C4-2B (cell line): ENCODE measurements at regions not wholly inside any gene's neighbourhood (a gene's known extent, or its start where the extent isn't known, plus 50 kb on each side); places are given as distances from the start of the nearest gene placed in this dataset.
A peak's percentile ranks its signal among the peaks of the same experiment; 100 is the strongest.

Source experiments
- H3K27ac ChIP-seq: fragments of 450-650 bp; 2 replicates; pipeline ENCODE4 v1.5.1; 2017
- ZFX ChIP-seq: fragments of 450-650 bp; IDR thresholded peaks from 2 replicates; pipeline ENCODE4 v1.6.1; 2017
- TF ChIP-seq, protein P1 (sequence below): fragments of 450-650 bp; conservative IDR thresholded peaks from 2 replicates; pipeline ENCODE4 v1.5.1; 2017; ENCODE audit warnings: mild to moderate bottlenecking

DNA sequence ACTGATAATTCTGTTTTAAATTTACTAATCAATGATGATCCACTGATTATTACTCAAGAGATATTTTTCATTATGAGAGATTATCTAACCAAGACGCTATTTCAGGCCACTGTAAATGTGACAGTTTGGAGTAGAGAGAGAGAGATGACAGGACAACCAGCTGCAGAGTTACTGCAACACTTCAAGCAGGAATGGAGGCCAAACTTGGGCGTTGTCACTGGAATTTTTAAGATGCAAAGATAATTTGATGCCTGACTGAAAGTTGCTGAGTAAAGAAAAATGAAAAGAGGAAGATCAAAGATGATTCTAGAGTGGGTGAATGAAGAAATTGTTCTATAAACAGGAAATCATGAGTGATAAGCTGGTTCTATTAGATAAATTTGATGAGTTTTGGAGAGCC lies 1302.1 kb upstream of the TMEFF2 start:
- TF ChIP-seq, protein P1, sequence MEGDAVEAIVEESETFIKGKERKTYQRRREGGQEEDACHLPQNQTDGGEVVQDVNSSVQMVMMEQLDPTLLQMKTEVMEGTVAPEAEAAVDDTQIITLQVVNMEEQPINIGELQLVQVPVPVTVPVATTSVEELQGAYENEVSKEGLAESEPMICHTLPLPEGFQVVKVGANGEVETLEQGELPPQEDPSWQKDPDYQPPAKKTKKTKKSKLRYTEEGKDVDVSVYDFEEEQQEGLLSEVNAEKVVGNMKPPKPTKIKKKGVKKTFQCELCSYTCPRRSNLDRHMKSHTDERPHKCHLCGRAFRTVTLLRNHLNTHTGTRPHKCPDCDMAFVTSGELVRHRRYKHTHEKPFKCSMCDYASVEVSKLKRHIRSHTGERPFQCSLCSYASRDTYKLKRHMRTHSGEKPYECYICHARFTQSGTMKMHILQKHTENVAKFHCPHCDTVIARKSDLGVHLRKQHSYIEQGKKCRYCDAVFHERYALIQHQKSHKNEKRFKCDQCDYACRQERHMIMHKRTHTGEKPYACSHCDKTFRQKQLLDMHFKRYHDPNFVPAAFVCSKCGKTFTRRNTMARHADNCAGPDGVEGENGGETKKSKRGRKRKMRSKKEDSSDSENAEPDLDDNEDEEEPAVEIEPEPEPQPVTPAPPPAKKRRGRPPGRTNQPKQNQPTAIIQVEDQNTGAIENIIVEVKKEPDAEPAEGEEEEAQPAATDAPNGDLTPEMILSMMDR, result no peak
- no peak for TF ChIP-seq ZFX
- no peak overlapping the region for H3K27ac ChIP-seq

DNA sequence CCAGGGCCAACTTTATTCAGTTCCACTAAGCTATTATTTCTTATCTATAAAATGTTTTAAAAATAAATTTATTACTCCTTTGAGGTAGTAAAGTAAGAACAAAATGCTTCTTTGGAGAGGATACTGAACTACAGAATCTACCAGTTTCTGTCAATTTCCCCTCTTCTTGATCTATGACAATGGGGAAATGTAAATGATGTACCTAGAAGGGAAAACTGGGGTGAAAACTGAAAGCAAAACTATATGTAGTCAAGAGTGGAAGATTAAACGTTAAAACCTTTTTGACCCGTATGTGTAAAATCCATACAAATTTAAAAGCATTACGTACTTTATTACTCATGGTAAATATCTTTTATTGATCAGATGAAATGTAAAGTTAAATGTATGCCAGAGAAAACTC lies 1287.8 kb upstream of the TMEFF2 start:
- TF ChIP-seq ZFX, result no peak
- TF ChIP-seq, protein P1, result no peak
- no peak overlapping the region for H3K27ac ChIP-seq

DNA sequence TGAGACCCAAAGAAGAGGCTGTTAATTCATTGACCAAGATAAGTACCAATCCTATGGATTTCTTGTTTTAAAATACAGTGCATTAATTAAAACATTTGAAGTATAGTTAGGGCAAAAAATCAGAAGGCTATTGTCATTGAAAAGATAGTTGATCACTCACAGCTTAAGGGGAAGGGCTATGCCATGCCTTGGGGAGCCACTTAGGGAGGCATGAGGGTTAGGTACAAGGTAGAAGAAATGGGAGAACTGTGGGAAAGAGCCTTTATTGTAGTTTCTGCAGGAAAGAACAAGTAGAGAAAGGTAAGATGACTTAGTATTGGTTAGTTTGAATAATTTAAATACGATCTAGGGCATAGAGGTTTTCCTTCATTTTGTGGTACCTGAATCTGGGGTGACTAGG lies 1285.5 kb upstream of the TMEFF2 start:
- no peak overlapping the region for H3K27ac ChIP-seq
- TF ChIP-seq, protein P1, result no peak

DNA sequence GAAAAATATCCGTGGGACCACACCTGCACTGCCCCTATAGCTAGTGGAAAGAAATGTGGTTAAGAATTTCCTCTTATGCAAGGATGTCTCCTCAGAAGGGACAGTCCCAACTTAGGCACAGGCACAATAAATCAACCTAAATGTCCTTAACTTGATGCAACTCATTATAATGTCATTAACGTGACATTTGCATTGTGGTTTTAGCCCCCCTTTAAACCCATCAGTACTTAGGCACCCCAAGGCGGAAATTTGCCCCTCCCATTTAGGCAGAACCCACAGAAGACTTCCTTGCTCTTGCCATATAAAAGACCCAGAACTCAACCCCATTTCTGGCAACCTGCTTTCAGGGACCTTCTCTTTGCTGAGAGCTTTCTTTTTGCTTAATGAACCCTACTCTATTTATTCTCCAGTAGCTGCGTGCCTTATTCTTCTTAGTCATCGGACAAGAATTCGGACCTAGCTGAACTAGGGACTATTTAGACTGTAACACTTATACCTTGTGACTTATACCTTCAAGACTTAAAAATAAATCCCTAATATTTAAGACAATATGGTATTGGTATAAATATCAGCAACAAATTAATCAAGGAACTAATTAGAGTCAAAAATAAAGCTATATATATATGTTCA lies 1281.6 kb upstream of the TMEFF2 start:
- H3K27ac ChIP-seq, result peak overlapping the region; percentile 65; the same call in 1 of the 2 replicates
- no peak for TF ChIP-seq ZFX
- TF ChIP-seq, protein P1, result no peak

DNA sequence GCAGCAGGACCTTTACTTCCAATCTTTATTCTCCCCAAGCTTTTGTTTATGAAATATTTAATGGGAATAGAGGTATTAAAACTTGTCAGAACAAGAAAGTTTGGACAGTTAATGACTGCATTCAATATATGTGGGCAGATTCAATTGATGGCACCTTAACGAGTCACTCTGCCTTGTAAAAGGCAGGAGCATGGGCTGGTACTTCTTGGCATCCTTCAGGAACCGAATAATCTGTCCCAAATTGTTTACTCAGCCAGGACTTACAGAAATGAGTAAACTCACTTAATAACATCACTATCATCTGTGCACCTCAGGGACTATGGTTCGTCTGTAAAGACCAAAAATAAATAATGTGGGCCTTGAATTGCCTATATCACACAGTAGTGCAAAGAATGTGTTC lies 1280.3 kb upstream of the TMEFF2 start:
- H3K27ac ChIP-seq, result peak overlapping the region; percentile 88; the same call in 1 of the 2 replicates
- no peak for TF ChIP-seq ZFX
- TF ChIP-seq, protein P1, result peak; percentile 6; the same call in 1 of the 2 replicates

DNA sequence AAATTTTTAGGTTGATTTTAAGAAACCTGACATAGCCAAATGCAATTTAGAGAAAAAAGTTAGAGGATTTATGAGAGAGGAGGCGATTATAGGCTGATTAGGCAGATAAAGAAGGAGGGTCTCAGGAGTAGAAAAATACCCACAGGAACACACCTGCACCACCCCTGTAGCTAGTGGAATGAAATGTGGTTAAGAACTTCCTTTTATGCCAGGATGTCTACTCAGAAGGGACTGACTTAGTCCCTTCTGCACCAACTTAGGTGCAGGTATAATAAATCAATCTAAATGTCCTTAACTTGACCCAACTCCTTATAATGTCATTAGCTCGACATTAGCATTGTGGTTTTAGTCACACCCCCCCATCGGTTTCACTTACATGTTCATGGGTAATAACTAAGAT lies 1274.5 kb upstream of the TMEFF2 start:
- H3K27ac ChIP-seq, result no peak overlapping the region
- TF ChIP-seq, protein P1, result no peak
- TF ChIP-seq ZFX, result no peak

DNA sequence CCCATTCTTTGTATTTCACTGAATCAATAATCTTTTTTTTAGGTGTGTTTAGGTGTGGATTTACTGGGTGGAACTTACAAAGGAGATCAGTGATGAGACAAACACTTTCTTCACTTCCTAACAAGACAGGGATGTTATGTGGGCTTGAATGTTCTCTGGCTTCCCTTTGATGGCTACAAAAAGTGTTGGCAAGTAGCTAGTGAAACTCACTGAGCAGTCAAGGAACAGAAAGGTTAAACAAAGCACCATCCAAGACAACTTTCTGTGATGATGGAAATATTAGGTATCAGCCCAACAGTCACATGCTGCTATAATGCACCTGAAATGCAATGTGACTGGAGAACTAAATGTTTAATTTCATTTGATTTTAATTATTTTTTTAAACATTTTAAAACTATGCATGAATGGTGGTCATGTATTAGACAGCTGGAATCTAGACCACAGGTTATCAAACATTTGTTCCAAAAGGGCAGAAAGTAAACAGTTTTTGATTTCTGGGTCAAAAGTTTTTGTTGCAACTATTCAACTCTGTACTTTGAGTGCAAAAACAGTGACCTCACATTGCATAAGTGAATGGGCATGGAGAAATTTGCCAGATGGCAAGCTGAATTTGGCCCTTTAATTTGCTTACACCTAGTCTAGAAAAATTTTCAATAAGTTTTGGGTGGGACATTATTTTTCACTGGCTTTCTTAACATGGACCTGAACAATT lies 1272.7 kb upstream of the TMEFF2 start:
- TF ChIP-seq, protein P1, result no peak
- TF ChIP-seq ZFX, result no peak
- H3K27ac ChIP-seq, result no peak overlapping the region
